ENCODE measurements at regions not wholly inside any gene's neighbourhood (a gene's known extent, or its start where the extent isn't known, plus 50 kb on each side); places are given as distances from the start of the nearest gene placed in this dataset.

DNA sequence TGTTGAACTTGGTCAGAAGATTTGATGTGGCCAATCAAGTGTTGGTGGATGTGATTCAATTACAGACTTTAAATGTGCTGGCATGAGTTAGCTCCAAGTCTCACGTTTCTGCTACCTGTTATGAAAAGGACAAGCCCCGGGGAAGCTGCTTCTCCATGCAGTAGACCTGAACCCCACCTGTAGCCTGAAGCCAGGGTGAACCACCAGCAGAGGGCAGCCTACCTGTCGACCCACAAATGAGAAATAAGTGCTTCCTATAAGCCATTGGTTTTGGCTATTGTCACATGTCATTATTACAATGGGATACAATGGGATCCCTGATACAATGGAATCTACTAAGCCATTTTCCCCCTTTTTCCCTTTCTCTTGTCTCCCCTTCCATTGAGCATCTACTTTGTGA is 230.2 kb downstream of the PRDM2 start:
- H3K36me3 ChIP-seq, result no peaks in the 10 kb centered on the region
- intact Hi-C loops (cut with micrococcal nuclease), result no loop called here
- no peak overlapping the region for H3K27ac ChIP-seq (replicated peaks)
- H3K27me3 ChIP-seq (ENCODE audit: low read depth), result peaks cover 63% of the 10 kb centered on the region
- no peaks in the 10 kb centered on the region for H3K9me3 ChIP-seq (replicated peaks)
- H3K4me3 ChIP-seq, result no peak overlapping the region
- H3K4me1 ChIP-seq, result no peaks in the 10 kb centered on the region
- DNase-seq, result no peak
- TF ChIP-seq, protein P1, sequence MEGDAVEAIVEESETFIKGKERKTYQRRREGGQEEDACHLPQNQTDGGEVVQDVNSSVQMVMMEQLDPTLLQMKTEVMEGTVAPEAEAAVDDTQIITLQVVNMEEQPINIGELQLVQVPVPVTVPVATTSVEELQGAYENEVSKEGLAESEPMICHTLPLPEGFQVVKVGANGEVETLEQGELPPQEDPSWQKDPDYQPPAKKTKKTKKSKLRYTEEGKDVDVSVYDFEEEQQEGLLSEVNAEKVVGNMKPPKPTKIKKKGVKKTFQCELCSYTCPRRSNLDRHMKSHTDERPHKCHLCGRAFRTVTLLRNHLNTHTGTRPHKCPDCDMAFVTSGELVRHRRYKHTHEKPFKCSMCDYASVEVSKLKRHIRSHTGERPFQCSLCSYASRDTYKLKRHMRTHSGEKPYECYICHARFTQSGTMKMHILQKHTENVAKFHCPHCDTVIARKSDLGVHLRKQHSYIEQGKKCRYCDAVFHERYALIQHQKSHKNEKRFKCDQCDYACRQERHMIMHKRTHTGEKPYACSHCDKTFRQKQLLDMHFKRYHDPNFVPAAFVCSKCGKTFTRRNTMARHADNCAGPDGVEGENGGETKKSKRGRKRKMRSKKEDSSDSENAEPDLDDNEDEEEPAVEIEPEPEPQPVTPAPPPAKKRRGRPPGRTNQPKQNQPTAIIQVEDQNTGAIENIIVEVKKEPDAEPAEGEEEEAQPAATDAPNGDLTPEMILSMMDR (IDR thresholded peaks at IDR 0.05; ENCODE audit: borderline replicate concordance), result no peak

DNA sequence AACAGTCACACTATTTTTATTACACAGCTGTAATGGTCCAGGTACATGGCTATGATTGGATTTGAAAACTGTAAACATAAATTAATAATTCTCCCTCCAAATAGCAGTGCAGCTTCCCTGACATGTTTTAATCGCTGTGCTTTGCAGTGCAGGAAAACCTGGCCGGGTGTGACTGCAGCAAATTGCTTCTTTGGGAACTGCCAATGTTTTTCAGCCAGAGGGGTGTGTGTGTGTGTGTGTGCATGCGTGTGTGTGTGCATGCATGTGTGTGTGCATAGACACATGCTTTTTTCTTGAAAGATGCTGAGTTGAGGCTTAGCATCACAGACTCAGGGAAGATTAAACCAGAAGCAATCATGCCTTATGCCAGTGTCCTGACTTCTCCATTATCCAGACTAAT is 231.2 kb downstream of the PRDM2 start:
- no peaks in the 10 kb centered on the region for H3K36me3 ChIP-seq
- H3K27ac ChIP-seq (replicated peaks), result no peak overlapping the region
- H3K4me3 ChIP-seq, result no peak overlapping the region
- H3K27me3 ChIP-seq (ENCODE audit: low read depth), result peaks cover 57% of the 10 kb centered on the region
- no peaks in the 10 kb centered on the region for H3K4me1 ChIP-seq
- intact Hi-C loops (cut with micrococcal nuclease), result no loop called here
- H3K9me3 ChIP-seq (replicated peaks), result no peaks in the 10 kb centered on the region
- DNase-seq, result no peak
- TF ChIP-seq, protein P1 (IDR thresholded peaks at IDR 0.05; ENCODE audit: borderline replicate concordance), result no peak

DNA sequence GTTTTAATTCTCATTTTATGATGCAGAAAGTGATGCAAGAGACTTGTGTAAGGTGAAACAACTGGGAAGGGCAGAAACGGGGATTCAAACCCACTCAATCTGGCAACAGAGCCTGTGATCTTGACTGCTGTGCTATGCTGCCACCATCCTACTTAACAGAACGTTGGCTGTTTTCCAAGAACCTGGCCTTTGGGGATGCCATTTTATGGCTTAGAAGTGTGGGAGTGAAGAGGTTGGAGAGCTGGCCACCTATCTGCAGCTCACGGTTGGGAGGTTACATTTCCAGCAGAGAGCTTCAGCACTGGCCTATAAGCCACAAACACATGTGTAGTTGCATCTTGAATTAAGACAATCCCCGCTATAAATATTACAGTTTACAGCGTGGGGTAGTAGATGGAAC is 235.3 kb downstream of the PRDM2 start:
- DNase-seq, result no peak
- intact Hi-C loops (cut with micrococcal nuclease), result no loop called here
- Histone ChIP-seq H3K27me3 (ENCODE audit: low read depth) (peaks cover 41% of the 10 kb centered on the region), H3K4me3 (no peak overlapping the region), H3K27ac (replicated peaks) (no peak overlapping the region), H3K36me3 (no peaks in the 10 kb centered on the region), H3K4me1 (no peaks in the 10 kb centered on the region), H3K9me3 (replicated peaks) (peaks cover 5% of the 10 kb centered on the region)
- TF ChIP-seq, protein P1 (IDR thresholded peaks at IDR 0.05; ENCODE audit: borderline replicate concordance), result no peak

DNA sequence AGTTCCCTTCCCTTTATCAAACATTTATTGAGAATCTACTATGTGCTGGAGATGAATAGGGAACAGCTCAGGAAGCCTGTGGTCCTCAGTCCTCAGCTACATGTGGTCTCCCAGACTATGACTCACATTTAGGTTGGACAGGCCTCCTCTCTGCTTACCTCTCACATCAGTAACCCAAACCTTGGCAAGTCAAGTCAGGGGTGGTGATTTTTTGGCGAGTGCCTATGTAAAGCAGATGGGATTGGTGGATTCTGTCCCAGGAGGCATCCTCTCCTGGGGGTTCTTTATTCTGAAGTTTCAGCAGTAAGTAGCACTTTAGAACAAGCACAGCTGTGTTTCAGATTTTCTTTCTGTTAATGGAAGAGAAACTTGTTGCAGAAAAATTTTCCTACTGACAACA is 241.3 kb downstream of the PRDM2 start:
- TF ChIP-seq, protein P1 (IDR thresholded peaks at IDR 0.05; ENCODE audit: borderline replicate concordance), result no peak
- intact Hi-C loops (cut with micrococcal nuclease), result no loop called here
- H3K27me3 ChIP-seq (ENCODE audit: low read depth), result peaks cover 29% of the 10 kb centered on the region

DNA sequence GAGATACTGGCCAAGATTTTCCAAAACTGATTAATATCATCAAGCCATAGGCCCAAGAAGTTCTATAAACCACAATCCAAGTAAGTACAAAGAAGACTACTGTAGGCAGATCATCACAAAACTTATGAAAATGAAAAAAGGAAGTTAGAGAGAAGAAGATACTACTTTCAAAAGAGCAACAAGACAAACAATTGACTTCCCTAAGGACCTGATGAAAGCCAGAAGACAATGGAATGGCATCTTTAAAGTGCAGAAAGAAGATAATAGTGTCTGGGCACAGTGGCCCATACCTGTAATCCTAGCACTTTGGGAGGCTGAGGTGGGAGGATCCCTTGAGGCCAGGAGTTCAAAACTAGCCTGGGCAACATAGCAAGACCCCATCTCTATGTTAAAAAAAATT is 243.1 kb downstream of the PRDM2 start:
- H3K27me3 ChIP-seq (ENCODE audit: low read depth), result peaks cover 30% of the 10 kb centered on the region
- no peaks in the 10 kb centered on the region for H3K4me1 ChIP-seq
- no peak overlapping the region for H3K27ac ChIP-seq (replicated peaks)
- H3K9me3 ChIP-seq (replicated peaks), result peaks cover 9% of the 10 kb centered on the region
- H3K4me3 ChIP-seq, result no peak overlapping the region
- TF ChIP-seq, protein P1 (IDR thresholded peaks at IDR 0.05; ENCODE audit: borderline replicate concordance), result no peak
- H3K36me3 ChIP-seq, result no peaks in the 10 kb centered on the region
- intact Hi-C loops (cut with micrococcal nuclease), result no loop called here
- DNase-seq, result no peak

More for the DNA sequence above, 241.3 kb downstream of the PRDM2 start:
- no peaks in the 10 kb centered on the region for H3K4me1 ChIP-seq
- peaks cover 12% of the 10 kb centered on the region for H3K9me3 ChIP-seq (replicated peaks)
- no peak overlapping the region for H3K4me3 ChIP-seq
- no peaks in the 10 kb centered on the region for H3K36me3 ChIP-seq
- no peak overlapping the region for H3K27ac ChIP-seq (replicated peaks)
- DNase-seq, result no peak

DNA sequence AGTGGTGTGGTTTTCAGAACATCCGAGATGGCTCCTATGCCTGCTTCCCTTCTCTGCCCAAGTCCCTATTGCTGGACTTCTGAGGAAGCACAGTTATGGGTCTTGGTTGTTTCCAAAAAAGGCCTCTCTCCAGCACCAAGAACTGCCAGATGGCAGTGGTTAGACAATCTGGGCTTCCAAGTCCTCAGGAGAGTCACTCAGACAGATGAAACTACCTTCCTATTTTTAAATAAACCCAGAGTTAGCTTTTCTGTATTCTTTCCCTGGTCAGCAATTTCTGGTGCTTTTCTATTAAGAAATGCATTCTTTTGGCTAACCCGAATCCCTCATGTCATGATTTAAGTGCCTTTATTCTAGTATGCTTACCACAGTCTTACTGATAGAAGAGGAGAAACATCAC is 245.9 kb downstream of the PRDM2 start:
- Histone ChIP-seq H3K4me3 (no peak overlapping the region), H3K27me3 (ENCODE audit: low read depth) (peaks cover 32% of the 10 kb centered on the region), H3K9me3 (replicated peaks) (peaks cover 8% of the 10 kb centered on the region), H3K27ac (replicated peaks) (peak overlapping the region; percentile 1), H3K4me1 (peaks cover 6% of the 10 kb centered on the region), H3K36me3 (no peaks in the 10 kb centered on the region)
- TF ChIP-seq, protein P1 (IDR thresholded peaks at IDR 0.05; ENCODE audit: borderline replicate concordance), result no peak
- intact Hi-C loops (cut with micrococcal nuclease), result no loop called here
- DNase-seq, result no peak

Data from left ventricle myocardium inferior (tissue), 1 donor.